PC-3 (cell line): ENCODE measurements at regions not wholly inside any gene's neighbourhood (a gene's known extent, or its start where the extent isn't known, plus 50 kb on each side); places are given as distances from the start of the nearest gene placed in this dataset.

Experiments
- EZH2 ChIP-seq: fragments of 300-600 bp; sonication (generic); IDR thresholded peaks from one replicate; pipeline ENCODE4 v1.6.1; 2017; ENCODE audit warnings: antibody characterized with exemption, mild to moderate bottlenecking, low read length; ENCODE audit not compliant: unreplicated experiment
- EZH2phosphoT487 ChIP-seq: fragments of 300-600 bp; sonication (generic); IDR thresholded peaks from 2 replicates; pipeline ENCODE4 v1.6.1; 2018; ENCODE audit warnings: mild to moderate bottlenecking, antibody characterized with exemption, low read length, borderline replicate concordance
- TF ChIP-seq, protein P1 (sequence below): fragments of 300-600 bp; sonication (generic); conservative IDR thresholded peaks from 2 replicates; pipeline ENCODE4 v1.5.1; 2017; ENCODE audit warnings: antibody characterized with exemption, low read depth, mild to moderate bottlenecking, low read length

DNA sequence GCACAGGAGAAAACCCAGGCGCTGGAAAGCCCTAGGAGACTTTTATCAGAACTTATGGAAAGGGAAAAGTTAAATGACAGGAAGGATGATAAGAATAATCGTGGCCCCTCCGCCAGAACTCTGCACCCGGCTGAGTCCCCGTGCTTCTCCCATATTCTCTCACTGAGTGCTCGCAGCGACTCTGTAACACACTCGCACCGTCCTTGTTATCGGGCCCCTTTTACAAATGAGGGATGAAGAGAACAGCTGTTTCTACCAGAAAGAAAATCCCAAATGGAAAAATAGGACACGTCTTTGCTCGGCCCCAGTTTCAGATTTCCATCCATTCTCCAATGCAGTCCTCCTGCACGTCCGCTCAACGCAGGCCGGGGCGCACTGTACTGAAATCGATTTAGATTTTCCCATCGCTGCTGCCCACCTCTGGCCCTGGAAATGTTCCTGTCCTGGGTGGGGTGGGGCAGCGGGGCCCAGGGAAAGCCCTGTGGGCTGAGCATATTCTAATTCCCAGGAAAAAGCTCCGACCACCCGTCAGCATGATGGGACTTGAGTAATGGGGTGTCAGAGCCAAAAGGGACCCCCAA lies 66.4 kb downstream of the KCNF1 start:
- TF ChIP-seq, protein P1, sequence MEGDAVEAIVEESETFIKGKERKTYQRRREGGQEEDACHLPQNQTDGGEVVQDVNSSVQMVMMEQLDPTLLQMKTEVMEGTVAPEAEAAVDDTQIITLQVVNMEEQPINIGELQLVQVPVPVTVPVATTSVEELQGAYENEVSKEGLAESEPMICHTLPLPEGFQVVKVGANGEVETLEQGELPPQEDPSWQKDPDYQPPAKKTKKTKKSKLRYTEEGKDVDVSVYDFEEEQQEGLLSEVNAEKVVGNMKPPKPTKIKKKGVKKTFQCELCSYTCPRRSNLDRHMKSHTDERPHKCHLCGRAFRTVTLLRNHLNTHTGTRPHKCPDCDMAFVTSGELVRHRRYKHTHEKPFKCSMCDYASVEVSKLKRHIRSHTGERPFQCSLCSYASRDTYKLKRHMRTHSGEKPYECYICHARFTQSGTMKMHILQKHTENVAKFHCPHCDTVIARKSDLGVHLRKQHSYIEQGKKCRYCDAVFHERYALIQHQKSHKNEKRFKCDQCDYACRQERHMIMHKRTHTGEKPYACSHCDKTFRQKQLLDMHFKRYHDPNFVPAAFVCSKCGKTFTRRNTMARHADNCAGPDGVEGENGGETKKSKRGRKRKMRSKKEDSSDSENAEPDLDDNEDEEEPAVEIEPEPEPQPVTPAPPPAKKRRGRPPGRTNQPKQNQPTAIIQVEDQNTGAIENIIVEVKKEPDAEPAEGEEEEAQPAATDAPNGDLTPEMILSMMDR: no peak
- TF ChIP-seq EZH2 (no peak), EZH2phosphoT487 (no peak)
